H9 (cell line): ENCODE measurements at regions not wholly inside any gene's neighbourhood (a gene's known extent, or its start where the extent isn't known, plus 50 kb on each side); places are given as distances from the start of the nearest gene placed in this dataset.

Source experiments
- DNase-seq: peaks from one replicate; pipeline ENCODE4 v3.0.0-alpha.2; 2017
- H2AFZ ChIP-seq: one replicate; pipeline ENCODE4 v1.6.1; 2013; ENCODE audit warnings: mild to moderate bottlenecking, low read length, control low read depth, moderate library complexity
- H2AK5ac ChIP-seq: 2 replicates; pipeline ENCODE4 v1.6.1; 2013; ENCODE audit warnings: low read length, control low read depth, mixed read lengths; ENCODE audit not compliant: insufficient read length
- H2BK120ac ChIP-seq: one replicate; pipeline ENCODE4 v1.6.1; 2013; ENCODE audit warnings: low read depth, mild to moderate bottlenecking, low read length, control low read depth, inconsistent platforms; ENCODE audit not compliant: poor library complexity, severe bottlenecking
- H2BK12ac ChIP-seq: 2 replicates; pipeline ENCODE4 v1.6.1; 2013; ENCODE audit warnings: low read length, control low read depth, mixed read lengths, low read depth; ENCODE audit not compliant: insufficient read length
- H2BK15ac ChIP-seq: 2 replicates; pipeline ENCODE4 v1.6.1; 2013; ENCODE audit warnings: low read depth, low read length, control low read depth
- H2BK20ac ChIP-seq: one replicate; pipeline ENCODE4 v1.6.1; 2013; ENCODE audit warnings: low read depth, mild to moderate bottlenecking, low read length, control low read depth, inconsistent platforms; ENCODE audit not compliant: poor library complexity, severe bottlenecking
- H2BK5ac ChIP-seq: 2 replicates; pipeline ENCODE4 v1.6.1; 2013; ENCODE audit warnings: low read length, control low read depth, mixed read lengths; ENCODE audit not compliant: insufficient read length
- H3K14ac ChIP-seq: 2 replicates; pipeline ENCODE4 v1.6.1; 2013; ENCODE audit warnings: low read length, control low read depth; ENCODE audit not compliant: insufficient read depth
- H3K18ac ChIP-seq: 2 replicates; pipeline ENCODE4 v1.6.1; 2013; ENCODE audit warnings: low read depth, mild to moderate bottlenecking, mixed read lengths, low read length, control low read depth; ENCODE audit not compliant: insufficient read length
- H3K23ac ChIP-seq: 2 replicates; pipeline ENCODE4 v1.6.1; 2013; ENCODE audit warnings: low read length, control low read depth, mixed read lengths, low read depth; ENCODE audit not compliant: insufficient read length
- H3K23me2 ChIP-seq: 2 replicates; pipeline ENCODE4 v1.6.1; 2013; ENCODE audit warnings: low read depth, mild to moderate bottlenecking, mixed read lengths, low read length, control low read depth; ENCODE audit not compliant: insufficient read length, poor library complexity, severe bottlenecking
- H3K27ac ChIP-seq: 2 replicates; pipeline ENCODE4 v1.5.1; 2013; ENCODE audit warnings: low read length, control low read depth, mixed read lengths, low read depth; ENCODE audit not compliant: insufficient read length
- H3K27me3 ChIP-seq: 2 replicates; pipeline ENCODE4 v1.6.1; 2013; ENCODE audit warnings: low read length, control low read depth, inconsistent platforms; ENCODE audit not compliant: insufficient read depth
- H3K4ac ChIP-seq: 2 replicates; pipeline ENCODE4 v1.6.1; 2013; ENCODE audit warnings: low read depth, mild to moderate bottlenecking, control low read depth, inconsistent platforms, low read length, moderate library complexity
- H3K4me1 ChIP-seq: 2 replicates; pipeline ENCODE4 v1.6.1; 2013; ENCODE audit warnings: low read length, control low read depth, inconsistent platforms; ENCODE audit not compliant: insufficient read depth
- H3K4me2 ChIP-seq: 2 replicates; pipeline ENCODE4 v1.6.1; 2013; ENCODE audit warnings: low read length, control low read depth, mixed read lengths; ENCODE audit not compliant: insufficient read length, insufficient read depth
- H3K56ac ChIP-seq: 2 replicates; pipeline ENCODE4 v1.6.1; 2013; ENCODE audit warnings: low read depth, mild to moderate bottlenecking, mixed read lengths, low read length, control low read depth; ENCODE audit not compliant: insufficient read length
- H3K79me1 ChIP-seq: 2 replicates; pipeline ENCODE4 v1.6.1; 2013; ENCODE audit warnings: low read depth, mild to moderate bottlenecking, moderate library complexity, low read length, control low read depth, inconsistent platforms; ENCODE audit not compliant: insufficient read depth, poor library complexity, severe bottlenecking
- H3K79me2 ChIP-seq: 2 replicates; pipeline ENCODE4 v1.6.1; 2013; ENCODE audit warnings: low read length, control low read depth, inconsistent platforms; ENCODE audit not compliant: insufficient read depth
- H3K9ac ChIP-seq: 2 replicates; pipeline ENCODE4 v1.6.1; 2013; ENCODE audit warnings: low read length, control low read depth, mixed read lengths; ENCODE audit not compliant: insufficient read length; ENCODE audit errors: extremely low read depth
- H3K9me3 ChIP-seq: one replicate; pipeline ENCODE4 v1.6.1; 2013; ENCODE audit warnings: low read depth, low read length, inconsistent platforms; ENCODE audit not compliant: control insufficient read depth
- H3T11ph ChIP-seq: one replicate; pipeline ENCODE4 v1.6.1; 2013; ENCODE audit warnings: mild to moderate bottlenecking, low read length, control low read depth, inconsistent platforms
- H4K20me1 ChIP-seq: one replicate; pipeline ENCODE4 v1.6.1; 2013; ENCODE audit not compliant: control insufficient read depth, insufficient read length, insufficient read depth
- H4K5ac ChIP-seq: 2 replicates; pipeline ENCODE4 v1.6.1; 2013; ENCODE audit warnings: low read depth, mild to moderate bottlenecking, mixed read lengths, low read length, control low read depth; ENCODE audit not compliant: insufficient read length
- H4K8ac ChIP-seq: replicated peaks from 2 replicates; pipeline ENCODE4 v1.6.1; 2013; ENCODE audit warnings: low read length, control low read depth, mixed read lengths, low read depth; ENCODE audit not compliant: insufficient read length
- H4K91ac ChIP-seq: 2 replicates; pipeline ENCODE4 v1.6.1; 2013; ENCODE audit warnings: low read depth, mild to moderate bottlenecking, moderate library complexity, mixed read lengths, low read length, control low read depth; ENCODE audit not compliant: insufficient read length
- H3K27ac Mint-ChIP-seq, 3 experiments: 2 replicates in 2 of 3; 3 replicates in 1 of 3; pipeline ENCODE4 v1.8.0; 2020 to 2021; ENCODE audit warnings: mixed read lengths in 3 of 3, mild to moderate bottlenecking in 1 of 3, moderate library complexity in 1 of 3
- H3K27me3 Mint-ChIP-seq: 2 replicates; pipeline ENCODE4 v1.8.0; 2021; ENCODE audit warnings: low read depth, mild to moderate bottlenecking, moderate library complexity, mixed read lengths
- H3K36me3 Mint-ChIP-seq, 3 experiments: 2 replicates in 2 of 3; 3 replicates in 1 of 3; pipeline ENCODE4 v1.8.0; 2020 to 2021; ENCODE audit warnings: low read depth in 3 of 3, mixed read lengths in 3 of 3; ENCODE audit not compliant: insufficient read depth in 1 of 3
- H3K4me1 Mint-ChIP-seq, 2 experiments: 2 replicates each; pipeline ENCODE4 v1.8.0; 2020; ENCODE audit warnings: mixed read lengths in 2 of 2
- H3K4me3 Mint-ChIP-seq, 2 experiments: 2 replicates in 1 of 2; 3 replicates in 1 of 2; pipeline ENCODE4 v1.8.0; 2020 to 2021; ENCODE audit warnings: mild to moderate bottlenecking in 2 of 2, mixed read lengths in 2 of 2, moderate library complexity in 1 of 2
- H3K9me3 Mint-ChIP-seq, 2 experiments: 2 replicates in 1 of 2; 3 replicates in 1 of 2; pipeline ENCODE4 v1.8.0; 2020; ENCODE audit warnings: mild to moderate bottlenecking in 2 of 2, mixed read lengths in 2 of 2, moderate library complexity in 1 of 2
- CTCF ChIP-seq: fragments of 200-600 bp; sonication (generic); conservative IDR thresholded peaks from 3 replicates; pipeline ENCODE4 v1.8.0; 2021; ENCODE audit warnings: antibody characterized with exemption, mild to moderate bottlenecking
- WGBS: extraction: QIAGEN DNeasy Blood & Tissue Kit; methylation state at CpG from one replicate; pipeline ENCODE4 v1.1.7; 2013; ENCODE audit warnings: missing lambda C conversion rate, low lambda C conversion rate, mixed read lengths; ENCODE audit not compliant: insufficient read length; ENCODE audit errors: extremely low coverage; 5-methylcytosine and 5-hydroxymethylcytosine counted together

GRCh38 chr14:85131226-85131922 is 398.6 kb upstream of the FLRT2 start:
- Histone ChIP-seq H3K27me3 (no peaks in the 10 kb centered on the region), H2BK5ac (no peak overlapping the region), H2AFZ (peak overlapping the region; percentile 11), H3K14ac (no peak overlapping the region), H3K27ac (no peak overlapping the region), H2BK15ac (no peak overlapping the region), H3K9ac (no peak overlapping the region), H3T11ph (no peak overlapping the region), H3K4ac (no peak overlapping the region), H3K18ac (no peak overlapping the region), H2BK120ac (no peak overlapping the region), H3K79me1 (no peaks in the 10 kb centered on the region), H3K9me3 (no peaks in the 10 kb centered on the region), H3K23ac (no peak overlapping the region), H2AK5ac (no peak overlapping the region), H4K91ac (no peak overlapping the region), H3K4me2 (no peak overlapping the region), H2BK12ac (no peak overlapping the region), H3K23me2 (no peaks in the 10 kb centered on the region), H3K4me1 (no peaks in the 10 kb centered on the region), H4K8ac (no peak overlapping the region), H3K79me2 (no peaks in the 10 kb centered on the region), H2BK20ac (no peak overlapping the region), H4K20me1 (no peaks in the 10 kb centered on the region), H4K5ac (no peak overlapping the region), H3K56ac (no peak overlapping the region)
- H3K9me3 Mint-ChIP-seq, result no peaks in the 10 kb centered on the region
- no peak overlapping the region for H3K4me3 Mint-ChIP-seq
- no peaks in the 10 kb centered on the region for H3K36me3 Mint-ChIP-seq
- H3K27me3 Mint-ChIP-seq, result no peaks in the 10 kb centered on the region
- peak; percentile 66 for DNase-seq
- H3K27ac Mint-ChIP-seq, result no peak overlapping the region
- H3K4me1 Mint-ChIP-seq, result 0 out of 4 replicates have a peak, but pooled peaks cover 0 to 2% of the 10 kb centered on the region in 2 experiments
- peak; percentile 73 for TF ChIP-seq CTCF
- no CpG with 5 or more reads among the region's 2 CpGs for WGBS
